Retina (tissue), 1 donor: ENCODE measurements at regions not wholly inside any gene's neighbourhood (a gene's known extent, or its start where the extent isn't known, plus 50 kb on each side); places are given as distances from the start of the nearest gene placed in this dataset.

Experiments
- DNase-seq: peaks from one replicate; pipeline ENCODE4 v3.0.0-alpha.2; 2016

GRCh38 chr20:57960803-57961575 lies 251.2 kb upstream of the PMEPA1 start:
- DNase-seq: no peak

- DNase-seq: no peak
These were observed 249.8 kb upstream of the PMEPA1 start for GRCh38 chr20:57959589-57959988.

DNA sequence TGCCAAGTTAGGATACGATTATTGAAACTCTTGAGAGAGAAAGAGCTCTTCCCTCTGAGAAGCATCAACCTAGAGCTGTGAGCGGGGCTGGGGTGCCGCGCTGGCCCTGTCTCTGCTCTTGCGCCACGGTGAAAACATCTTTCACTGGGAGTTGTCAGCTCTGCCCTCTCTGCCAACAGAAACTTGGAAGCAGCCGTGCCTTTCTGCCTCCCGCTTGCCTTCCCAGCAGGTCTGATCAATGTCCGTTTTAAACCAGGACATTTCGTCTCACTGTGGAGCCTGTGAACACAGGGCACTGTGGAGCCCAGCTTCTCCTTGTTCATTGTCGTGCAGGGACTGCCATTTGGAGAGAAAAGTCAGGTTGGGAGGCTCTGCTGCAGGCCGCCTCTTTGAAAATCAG lies 249.2 kb upstream of the PMEPA1 start:
- no peak for DNase-seq

GRCh38 chr20:57958050-57958420 lies 248.2 kb upstream of the PMEPA1 start:
- DNase-seq: no peak

DNA sequence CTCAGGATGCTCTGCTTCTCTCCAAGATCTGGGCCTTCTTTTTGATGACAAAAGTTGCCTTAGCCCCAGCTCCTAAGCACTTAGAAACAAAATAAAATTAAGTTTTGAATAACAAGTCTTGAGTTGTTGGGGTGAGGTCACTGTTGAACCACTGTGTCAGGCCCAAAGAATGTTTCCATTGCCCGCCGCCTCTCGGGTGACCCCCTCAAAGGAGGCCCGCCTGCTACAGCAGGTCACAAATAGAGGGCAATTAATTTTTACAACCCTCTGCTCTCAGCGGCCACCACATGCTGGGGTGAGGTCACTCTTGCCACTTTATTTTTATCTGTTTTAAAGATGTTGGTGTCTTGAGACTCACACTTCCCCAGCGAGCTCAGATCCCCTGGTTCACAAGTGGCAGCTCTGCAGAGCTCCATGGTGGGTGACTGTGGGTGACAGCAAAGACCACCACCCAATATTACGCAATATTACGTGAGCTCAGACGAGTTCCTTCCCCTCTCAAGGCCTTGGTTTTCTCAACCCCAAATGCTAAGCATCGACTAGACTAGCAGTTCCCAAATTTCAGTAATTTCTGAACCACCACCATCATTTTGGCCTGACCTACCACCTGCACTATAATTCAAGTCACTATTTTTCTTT lies 247.7 kb upstream of the PMEPA1 start:
- no peak for DNase-seq

DNA sequence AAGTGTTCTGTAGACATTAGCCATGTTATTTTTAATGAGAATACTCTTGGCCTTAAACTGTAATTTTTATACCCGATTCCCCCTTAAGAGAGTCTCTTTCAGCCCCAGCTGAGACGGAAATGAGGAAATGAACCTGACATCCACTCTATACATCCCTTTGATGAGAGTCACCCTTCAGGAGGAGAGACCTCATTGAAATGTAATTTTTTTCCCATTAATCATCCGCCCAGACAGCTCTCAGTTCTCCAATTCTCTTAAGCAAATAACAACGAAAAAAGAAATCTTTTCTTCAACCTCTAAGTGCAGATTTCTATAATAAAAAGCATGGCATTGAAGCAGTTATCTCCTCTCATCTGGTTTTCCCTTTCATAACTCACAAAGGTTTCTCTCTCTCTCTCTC lies 243.8 kb upstream of the PMEPA1 start:
- no peak for DNase-seq

GRCh38 chr20:57952136-57952535 lies 242.3 kb upstream of the PMEPA1 start:
- DNase-seq: no peak

GRCh38 chr20:57951549-57951948 lies 241.7 kb upstream of the PMEPA1 start:
- DNase-seq: no peak

- DNase-seq: no peak
These were observed 241.1 kb upstream of the PMEPA1 start for GRCh38 chr20:57950764-57951485.

DNA sequence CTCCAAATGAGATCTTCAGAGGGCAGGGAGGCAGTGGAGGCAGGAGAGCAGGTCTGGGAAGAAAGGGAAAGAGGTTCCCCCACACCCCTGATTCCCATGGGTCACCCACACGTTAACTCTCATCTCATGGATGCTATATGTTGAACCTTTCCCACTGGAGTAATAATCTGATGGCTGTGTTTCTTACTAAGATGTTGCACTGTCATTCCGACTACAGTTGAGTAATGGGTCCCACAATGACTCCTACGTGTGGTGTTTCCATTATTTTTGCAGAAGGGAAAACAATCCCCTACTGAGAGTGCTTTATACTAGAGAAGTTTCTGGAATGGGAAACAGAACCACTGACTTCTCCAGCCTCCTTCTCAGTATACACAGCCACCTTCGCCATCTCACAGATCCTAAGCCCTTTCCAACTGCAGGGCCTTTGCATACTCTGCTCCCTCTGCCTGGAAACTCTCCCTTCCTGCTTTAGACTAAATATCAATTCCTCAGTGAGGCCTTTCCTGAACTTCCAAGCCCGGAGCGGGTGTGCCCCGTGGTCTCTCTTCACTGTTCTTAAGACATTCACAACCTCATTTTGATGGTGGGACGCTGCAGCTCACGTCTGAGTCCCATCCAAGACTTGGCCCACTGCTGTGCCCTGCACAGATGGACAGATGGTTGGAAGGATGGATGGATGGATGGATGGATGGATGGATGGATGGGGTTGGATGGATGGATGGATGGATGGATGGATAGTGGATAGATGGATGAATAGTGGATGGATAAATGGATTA lies 238.6 kb upstream of the PMEPA1 start:
- no peak for DNase-seq

- no peak for DNase-seq
These were observed 237.8 kb upstream of the PMEPA1 start for GRCh38 chr20:57947421-57948179.

DNA sequence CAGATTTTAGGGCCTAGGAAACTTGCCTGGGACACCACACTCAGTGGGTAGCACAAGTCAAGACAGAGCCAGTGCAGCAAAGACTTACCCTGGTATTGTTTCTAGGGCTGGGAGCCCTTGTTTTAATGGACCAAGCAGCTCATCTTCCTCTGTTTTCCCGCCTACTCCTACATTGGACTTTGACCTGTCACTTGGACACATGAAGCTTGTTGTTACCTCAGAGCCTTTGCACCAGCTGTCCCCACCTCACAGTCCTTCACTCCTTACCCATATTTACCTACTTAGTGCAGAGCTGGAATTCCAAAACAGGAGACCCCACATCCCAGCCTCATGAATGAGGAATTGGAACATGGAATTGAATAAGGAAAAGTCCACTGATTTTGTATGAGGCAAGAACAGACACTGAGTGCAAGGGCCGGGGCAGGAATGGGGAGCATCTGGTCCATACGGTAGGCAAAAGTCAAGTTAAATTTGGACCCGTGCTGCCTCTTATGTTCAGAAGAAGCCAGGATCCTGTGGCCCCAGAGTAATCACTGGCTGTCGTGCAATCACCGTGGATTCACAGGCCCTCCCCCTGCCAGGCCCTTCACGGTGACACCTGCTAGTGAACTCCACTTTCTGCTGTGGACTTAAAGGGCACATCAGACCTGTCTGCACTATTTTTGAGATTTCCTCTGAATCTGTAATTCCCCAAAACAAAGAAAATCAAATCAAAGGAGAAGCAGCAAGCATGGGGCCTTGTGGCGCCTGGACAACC lies 236.9 kb upstream of the PMEPA1 start:
- DNase-seq: no peak

- DNase-seq: no peak
These were observed 235.2 kb upstream of the PMEPA1 start for GRCh38 chr20:57944988-57945387.

DNA sequence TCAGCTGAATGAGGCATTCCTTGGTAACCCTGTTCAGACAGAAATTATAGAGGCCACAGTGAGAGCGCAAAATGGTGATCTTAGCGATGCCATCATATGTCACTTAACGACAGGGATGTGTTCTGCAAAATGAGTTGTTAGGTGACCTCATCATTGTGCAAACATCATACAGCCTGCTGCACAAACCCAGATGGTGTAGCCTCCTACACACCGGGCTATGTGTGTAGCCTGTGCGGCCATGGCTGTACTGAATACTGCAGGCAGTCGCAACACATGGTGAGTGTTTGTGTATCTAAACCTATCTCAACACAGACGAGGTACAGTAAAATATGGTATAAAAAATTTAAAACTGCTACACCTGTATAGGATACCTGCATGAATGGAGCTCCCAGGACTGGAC lies 234.1 kb upstream of the PMEPA1 start:
- no peak for DNase-seq

DNA sequence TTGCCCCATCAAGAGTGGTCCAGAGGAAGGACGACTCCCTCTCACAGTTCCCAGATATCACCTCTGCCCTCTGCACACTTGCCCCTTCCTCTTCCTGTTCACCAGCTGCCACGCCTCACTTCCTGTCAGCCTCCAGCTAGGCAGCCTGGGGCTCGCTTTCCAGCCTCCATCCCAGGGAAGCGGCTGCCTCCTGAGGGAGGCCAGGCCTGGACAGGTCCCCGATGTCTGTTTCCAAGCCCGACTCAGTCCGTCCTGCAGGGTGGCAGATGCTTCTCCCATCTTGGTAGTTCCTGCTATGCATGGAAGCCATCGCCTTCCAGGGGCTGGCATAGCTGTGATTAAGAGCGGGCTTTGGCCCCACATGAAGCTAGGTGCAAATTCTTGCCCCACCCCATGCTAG lies 233.5 kb upstream of the PMEPA1 start:
- DNase-seq: no peak

DNA sequence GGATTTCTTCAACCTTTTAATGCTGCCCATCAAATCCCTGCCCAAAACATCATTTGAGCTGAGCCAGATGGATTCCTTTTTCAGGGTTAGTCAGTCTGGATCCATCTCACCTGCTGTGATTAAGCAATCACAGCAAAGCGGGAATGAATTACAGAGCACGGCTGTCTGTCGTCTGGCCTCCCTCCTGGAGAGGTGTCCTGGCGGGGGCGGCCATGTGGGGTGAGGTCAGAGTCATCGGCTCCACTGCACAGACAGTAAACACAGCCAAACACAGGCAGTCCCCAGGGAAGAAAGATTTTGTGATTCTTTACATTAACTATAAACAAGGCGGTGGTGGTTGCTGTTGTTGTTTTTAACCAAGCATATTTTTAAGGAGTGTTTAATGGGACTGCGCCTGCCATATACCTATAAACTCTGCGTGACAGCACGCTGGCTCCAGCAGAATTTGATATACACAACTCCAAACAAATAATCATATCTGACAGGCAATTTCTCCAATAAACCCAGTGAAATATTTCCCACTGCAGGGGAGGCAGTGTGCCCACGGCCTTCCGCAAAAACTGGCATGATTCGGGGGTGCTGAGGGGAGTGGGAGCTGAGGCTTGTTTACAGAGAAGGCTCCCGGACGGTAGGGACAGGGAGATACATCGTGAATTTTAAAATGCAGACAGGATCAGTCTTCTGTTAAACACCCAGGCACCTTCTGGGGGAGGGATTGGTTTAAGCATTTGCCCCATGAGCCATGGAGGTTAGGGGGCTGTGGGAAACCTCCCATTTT lies 232.0 kb upstream of the PMEPA1 start:
- DNase-seq: no peak

DNA sequence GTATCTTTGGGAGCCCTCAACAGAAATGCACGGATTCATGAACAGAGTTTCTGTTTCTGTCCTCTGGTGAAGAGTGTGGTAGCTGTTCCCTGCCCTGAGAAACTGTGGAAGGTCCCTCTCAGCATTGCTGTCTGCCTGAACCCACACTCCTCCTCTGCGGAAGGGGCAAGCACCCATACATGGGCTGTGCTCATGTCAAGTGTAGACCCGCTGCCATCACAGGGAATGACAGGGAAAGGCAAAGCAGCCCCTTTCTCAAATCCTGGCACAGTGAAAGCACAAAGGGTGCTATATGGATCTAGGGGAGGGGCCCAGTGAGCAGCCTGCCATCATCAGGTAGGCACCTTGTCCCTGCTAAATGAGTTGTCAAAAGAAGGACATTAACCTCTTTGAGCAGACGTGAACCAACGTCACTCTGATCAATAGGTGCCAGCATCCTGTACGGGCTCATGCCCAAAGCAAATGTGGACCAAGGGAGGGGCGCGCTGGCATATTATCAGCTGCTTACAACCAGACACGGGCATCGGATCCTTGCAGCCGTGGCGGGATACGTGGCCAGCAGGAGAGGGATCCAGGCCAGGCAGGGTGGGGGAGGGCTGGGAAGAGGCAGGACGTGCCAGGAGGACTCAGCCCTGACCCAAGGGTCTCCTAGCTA lies 231.2 kb upstream of the PMEPA1 start:
- DNase-seq: no peak

GRCh38 chr20:57940376-57940775 lies 230.6 kb upstream of the PMEPA1 start:
- no peak for DNase-seq

- DNase-seq: no peak
These were observed 229.7 kb upstream of the PMEPA1 start for GRCh38 chr20:57939499-57939898.
